Progenitor cell of endocrine pancreas (in vitro differentiated cells): ENCODE measurements at regions not wholly inside any gene's neighbourhood (a gene's known extent, or its start where the extent isn't known, plus 50 kb on each side); places are given as distances from the start of the nearest gene placed in this dataset.

Experiments used
- DNase-seq: peaks from one replicate; pipeline ENCODE4 v3.0.0; 2021; ENCODE audit warnings: low spot score; ENCODE audit not compliant: unreplicated experiment
- H3K27ac Mint-ChIP-seq: 2 replicates; pipeline ENCODE4 v1.8.0; 2021; ENCODE audit warnings: mild to moderate bottlenecking, moderate library complexity, mixed read lengths
- H3K27me3 Mint-ChIP-seq: 2 replicates; pipeline ENCODE4 v1.8.0; 2021; ENCODE audit warnings: mixed read lengths
- H3K36me3 Mint-ChIP-seq: 2 replicates; pipeline ENCODE4 v1.8.0; 2022; ENCODE audit warnings: mixed read lengths; ENCODE audit not compliant: insufficient read depth
- H3K4me1 Mint-ChIP-seq: 2 replicates; pipeline ENCODE4 v1.8.0; 2021; ENCODE audit warnings: low read depth, mixed read lengths
- H3K4me3 Mint-ChIP-seq: 2 replicates; pipeline ENCODE4 v1.8.0; 2021; ENCODE audit warnings: low read depth, mild to moderate bottlenecking, moderate library complexity, mixed read lengths
- H3K9me3 Mint-ChIP-seq: 2 replicates; pipeline ENCODE4 v1.8.0; 2021; ENCODE audit warnings: low read depth, mixed read lengths
- TF ChIP-seq, protein P1 (sequence below): fragments of 200-600 bp; sonication (generic); IDR thresholded peaks from one replicate; pipeline ENCODE4 v1.5.0; 2021; ENCODE audit warnings: antibody characterized with exemption, mild to moderate bottlenecking; ENCODE audit not compliant: unreplicated experiment

DNA sequence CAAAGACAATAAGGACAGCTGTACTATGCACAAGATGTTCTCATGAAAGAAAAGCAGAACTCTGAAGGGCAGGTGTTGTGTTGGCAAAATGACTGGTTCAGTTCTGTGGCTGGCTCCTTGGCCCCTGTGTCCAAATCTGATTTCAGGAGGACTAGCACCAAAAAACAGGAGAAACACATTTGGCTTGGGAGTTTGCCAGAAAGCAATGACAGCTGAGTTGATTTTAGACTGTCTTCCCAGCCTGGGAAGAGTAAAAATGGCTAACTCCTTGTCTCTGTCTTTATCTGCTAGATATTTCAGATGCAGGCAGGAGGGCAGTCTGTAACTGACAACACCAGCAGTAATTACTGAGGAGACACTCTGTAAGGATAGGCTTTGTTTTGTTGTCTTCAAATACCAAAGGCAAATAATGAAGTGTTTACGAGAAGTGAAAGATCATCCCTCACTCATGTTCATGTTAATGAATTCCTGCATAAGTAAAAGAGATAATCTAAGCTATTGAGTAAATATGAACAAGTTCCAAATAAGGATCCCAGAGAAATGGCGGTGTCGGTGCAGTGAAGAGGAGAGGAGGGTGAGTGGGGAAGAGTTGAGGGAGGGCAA, 989.0 kb downstream of the CDH11 start:
- H3K27me3 Mint-ChIP-seq, result no peaks in the 10 kb centered on the region
- TF ChIP-seq, protein P1, sequence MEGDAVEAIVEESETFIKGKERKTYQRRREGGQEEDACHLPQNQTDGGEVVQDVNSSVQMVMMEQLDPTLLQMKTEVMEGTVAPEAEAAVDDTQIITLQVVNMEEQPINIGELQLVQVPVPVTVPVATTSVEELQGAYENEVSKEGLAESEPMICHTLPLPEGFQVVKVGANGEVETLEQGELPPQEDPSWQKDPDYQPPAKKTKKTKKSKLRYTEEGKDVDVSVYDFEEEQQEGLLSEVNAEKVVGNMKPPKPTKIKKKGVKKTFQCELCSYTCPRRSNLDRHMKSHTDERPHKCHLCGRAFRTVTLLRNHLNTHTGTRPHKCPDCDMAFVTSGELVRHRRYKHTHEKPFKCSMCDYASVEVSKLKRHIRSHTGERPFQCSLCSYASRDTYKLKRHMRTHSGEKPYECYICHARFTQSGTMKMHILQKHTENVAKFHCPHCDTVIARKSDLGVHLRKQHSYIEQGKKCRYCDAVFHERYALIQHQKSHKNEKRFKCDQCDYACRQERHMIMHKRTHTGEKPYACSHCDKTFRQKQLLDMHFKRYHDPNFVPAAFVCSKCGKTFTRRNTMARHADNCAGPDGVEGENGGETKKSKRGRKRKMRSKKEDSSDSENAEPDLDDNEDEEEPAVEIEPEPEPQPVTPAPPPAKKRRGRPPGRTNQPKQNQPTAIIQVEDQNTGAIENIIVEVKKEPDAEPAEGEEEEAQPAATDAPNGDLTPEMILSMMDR, result no peak
- H3K36me3 Mint-ChIP-seq, result no peaks in the 10 kb centered on the region
- no peak overlapping the region for H3K4me3 Mint-ChIP-seq
- no peak for DNase-seq
- no peak overlapping the region for H3K27ac Mint-ChIP-seq
- H3K9me3 Mint-ChIP-seq, result peaks cover 4% of the 10 kb centered on the region
- H3K4me1 Mint-ChIP-seq, result peaks cover 4% of the 10 kb centered on the region

DNA sequence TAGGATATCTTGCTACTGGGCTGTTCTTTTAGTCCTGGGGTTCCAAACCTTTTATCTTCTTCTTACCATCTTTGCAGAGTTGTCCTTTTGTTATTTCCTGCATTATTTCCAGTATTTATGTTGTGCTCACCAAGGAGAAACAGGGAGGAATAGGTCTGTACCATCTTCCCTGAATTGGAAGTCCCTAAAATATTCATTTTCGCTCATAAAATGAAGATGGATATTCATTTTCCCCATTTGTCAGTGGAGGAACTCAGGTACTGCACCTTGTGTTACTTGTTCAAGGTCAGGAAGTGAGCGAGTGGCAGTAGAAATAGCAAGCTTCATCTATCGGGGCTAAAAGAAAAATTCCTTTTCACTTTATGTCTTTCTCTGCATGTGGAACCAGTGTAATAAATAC, 989.7 kb downstream of the CDH11 start:
- H3K4me3 Mint-ChIP-seq, result no peak overlapping the region
- DNase-seq, result no peak
- H3K36me3 Mint-ChIP-seq, result no peaks in the 10 kb centered on the region
- peaks cover 4% of the 10 kb centered on the region for H3K4me1 Mint-ChIP-seq
- no peaks in the 10 kb centered on the region for H3K27me3 Mint-ChIP-seq
- no peak overlapping the region for H3K27ac Mint-ChIP-seq
- TF ChIP-seq, protein P1, result peak; percentile 23
- H3K9me3 Mint-ChIP-seq, result peaks cover 4% of the 10 kb centered on the region

DNA sequence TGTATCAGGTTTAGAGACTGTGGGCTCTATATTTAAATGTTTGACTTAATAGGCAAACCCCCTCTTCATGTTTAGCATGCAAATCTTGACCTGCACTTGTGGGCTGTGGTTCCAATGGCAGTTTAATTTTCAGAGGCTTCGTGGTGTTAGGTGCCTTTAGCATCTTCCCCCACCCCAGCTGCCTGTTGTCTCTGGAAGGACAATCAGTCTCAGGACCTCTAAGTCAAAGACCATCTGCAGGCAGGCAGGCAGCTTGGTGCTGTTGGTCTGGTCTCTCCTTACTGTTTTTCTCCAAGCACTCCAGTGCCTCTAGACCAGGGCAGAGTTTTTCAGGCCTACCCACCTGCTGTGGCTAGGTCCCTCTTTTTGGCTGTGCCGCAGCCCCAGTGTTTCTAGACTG, 990.4 kb downstream of the CDH11 start:
- Mint-ChIP-seq H3K27ac (no peak overlapping the region), H3K4me1 (peaks cover 4% of the 10 kb centered on the region), H3K27me3 (no peaks in the 10 kb centered on the region), H3K9me3 (peaks cover 4% of the 10 kb centered on the region), H3K36me3 (no peaks in the 10 kb centered on the region), H3K4me3 (no peak overlapping the region)
- TF ChIP-seq, protein P1, result no peak
- DNase-seq, result no peak

DNA sequence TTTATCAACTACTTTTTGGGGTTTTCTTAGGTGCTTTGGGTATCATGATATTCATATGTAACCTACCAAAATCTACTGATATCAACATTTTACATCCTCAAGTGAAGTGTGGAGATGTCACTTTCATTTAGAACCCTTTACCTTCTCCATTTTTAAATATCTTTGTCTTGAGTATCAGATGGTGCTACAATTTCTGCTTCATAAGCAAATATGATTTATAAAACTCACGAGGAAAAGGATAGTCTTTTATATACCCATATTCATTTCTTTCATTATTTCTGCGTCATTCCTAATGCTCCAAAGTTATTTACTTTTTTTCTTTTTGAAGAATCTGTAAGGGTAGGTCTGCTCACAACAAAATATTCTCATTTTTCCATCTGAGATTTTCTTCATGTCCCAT, 991.7 kb downstream of the CDH11 start:
- Mint-ChIP-seq H3K36me3 (no peaks in the 10 kb centered on the region), H3K9me3 (no peaks in the 10 kb centered on the region)

DNA sequence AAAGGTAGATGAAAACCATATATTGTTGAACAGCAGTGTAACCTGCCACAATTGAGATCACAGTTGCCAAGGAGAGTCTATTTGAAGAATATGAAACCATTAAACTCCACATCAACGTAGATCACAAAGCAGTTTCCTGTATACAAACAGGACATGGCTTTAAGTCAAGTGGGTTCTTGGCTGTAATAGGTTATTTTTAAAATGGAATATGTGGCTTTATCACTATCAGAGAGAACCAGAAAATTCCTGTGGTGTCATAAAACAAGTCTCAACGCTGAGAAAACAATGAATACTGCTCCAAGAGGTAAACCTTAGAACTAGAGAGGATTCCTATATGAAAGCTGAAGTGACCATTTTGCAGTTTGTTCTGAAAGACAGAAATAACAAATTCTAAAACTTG, 999.7 kb downstream of the CDH11 start:
- Mint-ChIP-seq H3K36me3 (no peaks in the 10 kb centered on the region), H3K27ac (no peak overlapping the region), H3K27me3 (no peaks in the 10 kb centered on the region), H3K4me3 (no peak overlapping the region), H3K4me1 (no peaks in the 10 kb centered on the region), H3K9me3 (no peaks in the 10 kb centered on the region)
- no peak for DNase-seq
- TF ChIP-seq, protein P1, result no peak

More for the DNA sequence above, 991.7 kb downstream of the CDH11 start:
- H3K4me3 Mint-ChIP-seq, result no peak overlapping the region
- no peak for DNase-seq
- TF ChIP-seq, protein P1, result no peak
- no peak overlapping the region for H3K27ac Mint-ChIP-seq
- H3K27me3 Mint-ChIP-seq, result no peaks in the 10 kb centered on the region
- H3K4me1 Mint-ChIP-seq, result peaks cover 4% of the 10 kb centered on the region
